AG20443 (cell line): ENCODE measurements at regions not wholly inside any gene's neighbourhood (a gene's known extent, or its start where the extent isn't known, plus 50 kb on each side); places are given as distances from the start of the nearest gene placed in this dataset.

Source experiments
- DNase-seq: peaks from one replicate; pipeline ENCODE4 v3.0.0; 2012; ENCODE audit warnings: low spot score, mixed read lengths

DNA sequence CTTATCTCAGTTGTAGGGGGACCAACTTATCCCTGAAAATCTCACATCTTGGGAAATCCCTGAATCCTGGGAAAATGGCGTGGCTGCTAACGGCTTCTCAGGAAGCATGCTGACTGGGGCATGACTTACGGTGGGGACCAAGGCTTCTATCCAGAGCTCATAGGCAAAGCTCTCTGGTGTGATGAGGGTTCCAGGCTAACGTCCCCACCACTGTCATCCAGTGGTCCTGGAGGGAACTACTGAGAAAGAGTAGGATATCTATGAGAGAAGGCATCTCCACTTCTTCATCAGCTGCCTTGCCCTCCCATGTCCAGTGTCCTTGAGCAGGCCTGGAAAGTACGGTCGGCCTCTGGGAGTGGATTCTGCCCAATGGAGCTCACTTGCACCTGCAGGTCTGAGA lies 210.4 kb upstream of the B3GAT1 start:
- no peak for DNase-seq

GRCh38 chr11:134617360-134617759 lies 205.3 kb upstream of the B3GAT1 start:
- DNase-seq: no peak

DNA sequence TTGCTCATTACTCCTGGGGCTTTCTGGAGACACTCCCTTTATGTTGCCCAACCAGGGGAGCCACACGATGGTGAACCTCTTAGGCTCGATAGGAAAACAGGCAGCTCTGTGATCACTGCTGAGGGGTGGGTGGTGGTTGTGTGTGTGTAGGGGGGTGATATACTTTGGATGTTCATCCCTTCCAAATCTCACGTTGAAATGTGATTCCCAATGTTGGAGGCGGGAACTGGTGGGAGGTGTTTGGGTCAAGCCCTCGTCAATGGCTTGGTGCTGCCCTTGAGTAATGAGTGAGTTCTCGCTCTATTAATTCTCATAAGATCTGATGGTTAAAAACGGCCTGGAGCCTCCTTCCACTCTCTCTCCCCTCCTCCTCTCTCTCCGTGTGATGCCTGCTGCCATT lies 204.0 kb upstream of the B3GAT1 start:
- no peak for DNase-seq

GRCh38 chr11:134615041-134615615 lies 203.1 kb upstream of the B3GAT1 start:
- no peak for DNase-seq

DNA sequence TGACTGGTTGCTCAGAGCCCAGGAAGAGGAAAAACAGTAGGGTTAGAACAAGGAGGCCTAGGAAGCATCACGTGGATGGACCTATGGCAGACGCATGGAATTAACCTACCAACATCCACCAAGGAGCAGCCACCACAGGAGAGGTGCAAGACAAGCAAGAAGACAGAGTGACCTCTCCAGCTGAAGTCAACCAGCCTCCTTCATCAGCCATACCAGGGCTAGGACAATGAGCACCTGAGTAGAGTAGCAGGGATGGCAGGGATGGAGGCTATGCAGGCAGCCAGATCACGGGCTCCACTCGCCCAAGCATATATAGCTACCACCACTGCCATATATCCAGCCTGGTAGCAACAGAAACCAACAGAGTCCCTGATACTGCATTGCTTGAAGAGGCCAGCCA lies 202.1 kb upstream of the B3GAT1 start:
- DNase-seq: no peak

DNA sequence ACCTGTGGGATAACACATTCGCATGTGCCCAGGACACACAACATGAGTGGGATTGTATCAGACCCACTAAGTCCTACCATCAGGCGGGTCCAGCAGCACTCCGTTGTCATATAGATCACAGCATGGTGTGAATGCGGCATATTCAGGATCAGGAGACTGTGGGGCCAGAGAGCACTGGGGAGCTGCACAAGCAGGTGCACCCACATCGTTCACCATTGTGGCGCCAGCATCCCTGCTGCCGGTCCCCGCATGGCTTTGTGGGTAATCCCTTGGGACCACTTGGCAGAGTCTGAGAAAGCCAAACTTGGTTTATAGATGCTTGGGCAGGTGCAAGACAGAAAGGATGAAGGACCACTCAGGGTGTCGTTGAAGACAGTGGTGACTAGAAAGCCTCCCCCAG lies 201.6 kb upstream of the B3GAT1 start:
- DNase-seq: no peak

- DNase-seq: no peak
Observed at GRCh38 chr11:134612140-134613030, 200.3 kb upstream of the B3GAT1 start.

- DNase-seq: no peak
Observed at GRCh38 chr11:134611537-134611936, 199.5 kb upstream of the B3GAT1 start.

DNA sequence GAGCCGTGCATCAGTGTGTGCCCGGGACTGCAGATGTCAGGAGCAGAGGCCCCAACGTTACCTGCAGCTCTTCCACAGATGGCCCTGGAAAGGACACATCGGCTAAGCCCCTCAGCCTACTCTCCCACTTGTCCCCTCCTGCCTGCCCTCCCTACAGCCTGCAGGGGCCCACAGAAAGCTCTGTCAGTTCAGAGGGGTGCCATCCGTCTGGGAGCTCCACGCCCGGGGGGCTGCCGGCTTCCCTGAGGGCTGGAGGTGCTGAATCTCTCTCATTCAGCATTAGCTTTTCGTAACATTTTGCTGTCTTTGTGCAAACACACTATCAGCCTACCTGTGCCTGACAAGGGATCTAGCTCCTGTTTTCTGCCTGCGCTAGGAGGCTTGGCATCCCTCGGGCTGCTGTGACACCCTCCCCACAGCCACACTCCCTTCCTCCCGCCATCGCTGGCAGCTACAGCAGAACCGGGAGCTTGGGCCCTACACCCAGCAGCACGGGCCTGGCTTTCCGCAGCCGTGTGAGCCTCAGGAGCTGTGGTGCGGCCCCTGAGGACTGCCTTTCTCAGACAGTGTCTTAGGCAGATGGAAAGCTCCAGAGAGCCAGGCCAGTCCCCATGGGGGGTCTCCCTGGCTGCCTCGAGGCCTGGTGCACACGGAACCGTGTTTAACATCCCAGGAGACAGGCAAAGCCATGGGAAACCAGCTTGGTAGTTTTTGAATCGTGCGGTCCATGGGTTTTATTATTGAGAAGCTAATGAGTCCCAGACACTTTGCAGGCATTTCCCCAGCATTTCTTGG lies 198.3 kb upstream of the B3GAT1 start:
- no peak for DNase-seq

GRCh38 chr11:134609361-134610115 lies 197.5 kb upstream of the B3GAT1 start:
- no peak for DNase-seq

DNA sequence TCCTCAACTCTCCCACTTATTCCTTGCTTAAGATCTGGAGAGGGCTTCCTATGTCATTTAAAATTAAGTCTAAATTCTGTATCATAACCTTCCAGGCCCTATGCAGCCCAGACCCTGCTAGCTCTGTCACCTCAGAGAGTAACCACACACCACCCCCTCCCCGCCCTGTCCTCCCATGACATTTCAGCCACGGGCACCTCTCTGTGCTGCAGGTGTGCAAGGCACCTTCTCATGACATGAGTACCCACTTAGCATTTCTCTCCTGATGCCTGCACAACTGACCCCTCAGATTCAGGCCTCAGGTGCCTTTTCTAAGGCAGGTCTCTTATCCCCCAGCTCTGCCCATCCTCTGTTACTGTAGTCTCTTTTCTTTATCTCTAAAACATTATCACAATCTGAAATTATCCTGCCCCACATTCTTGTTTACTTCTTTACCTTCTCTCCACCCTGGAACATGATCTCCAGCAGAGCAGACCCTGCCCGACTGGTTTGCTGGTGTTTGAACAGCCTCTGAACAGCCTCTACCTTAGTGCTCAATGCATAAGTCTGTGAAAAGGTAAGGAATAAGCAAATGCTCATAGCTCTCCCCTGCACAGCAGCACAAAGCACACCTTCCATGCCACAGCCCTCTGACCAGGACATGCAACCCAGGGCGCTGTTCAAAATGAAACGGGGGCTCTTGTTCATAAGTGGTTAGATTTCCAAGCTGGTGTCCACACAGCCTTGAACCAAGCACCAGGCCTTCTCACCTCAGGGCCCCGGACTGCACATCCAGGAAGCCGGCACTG lies 196.1 kb upstream of the B3GAT1 start:
- DNase-seq: no peak

DNA sequence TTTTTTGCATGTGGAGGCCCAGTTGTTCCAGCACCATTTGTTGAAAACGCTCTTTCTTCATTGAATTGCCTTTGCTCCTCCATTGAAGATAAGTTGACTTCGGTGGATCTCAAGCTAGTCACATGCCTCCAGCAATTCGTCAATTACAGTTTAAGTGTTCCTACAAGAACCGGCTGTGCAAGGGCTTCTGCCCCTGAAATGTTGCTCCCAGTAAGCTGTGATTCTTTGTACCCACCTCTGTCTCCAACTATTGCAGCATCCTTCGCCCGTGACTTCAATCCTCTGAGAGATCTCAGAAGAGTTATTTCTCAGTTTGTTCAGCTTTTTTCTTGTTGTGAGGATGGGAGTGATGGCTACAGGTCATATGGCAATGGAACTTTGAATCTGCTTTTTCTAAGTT lies 194.2 kb upstream of the B3GAT1 start:
- DNase-seq: no peak

GRCh38 chr11:134604886-134605285 lies 192.8 kb upstream of the B3GAT1 start:
- DNase-seq: no peak

GRCh38 chr11:134599299-134599771 lies 187.3 kb upstream of the B3GAT1 start:
- DNase-seq: no peak

DNA sequence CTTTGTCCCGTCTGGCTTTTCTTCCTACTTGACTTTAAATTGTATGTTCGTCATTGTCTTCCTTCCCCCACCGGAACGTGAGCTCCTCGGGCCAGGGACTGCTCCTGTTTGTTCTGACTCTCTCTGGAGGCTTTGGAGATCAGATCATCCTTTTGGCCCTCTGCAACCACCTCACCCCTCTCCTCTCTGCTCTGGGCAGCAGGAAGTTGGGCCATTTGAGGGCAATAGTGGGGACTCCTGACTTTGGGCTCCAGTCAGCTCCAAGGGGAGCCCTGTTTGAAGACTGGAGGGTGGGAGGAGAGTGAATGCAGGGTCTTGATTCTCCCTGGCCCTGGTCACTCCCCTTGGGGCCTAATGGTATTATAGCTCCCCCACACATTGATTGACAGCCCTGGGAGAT lies 186.3 kb upstream of the B3GAT1 start:
- DNase-seq: no peak

GRCh38 chr11:134597452-134597851 lies 185.4 kb upstream of the B3GAT1 start:
- no peak for DNase-seq

- DNase-seq: no peak
Observed at GRCh38 chr11:134596404-134596803, 184.4 kb upstream of the B3GAT1 start.

GRCh38 chr11:134592391-134592990 lies 180.4 kb upstream of the B3GAT1 start:
- no peak for DNase-seq

DNA sequence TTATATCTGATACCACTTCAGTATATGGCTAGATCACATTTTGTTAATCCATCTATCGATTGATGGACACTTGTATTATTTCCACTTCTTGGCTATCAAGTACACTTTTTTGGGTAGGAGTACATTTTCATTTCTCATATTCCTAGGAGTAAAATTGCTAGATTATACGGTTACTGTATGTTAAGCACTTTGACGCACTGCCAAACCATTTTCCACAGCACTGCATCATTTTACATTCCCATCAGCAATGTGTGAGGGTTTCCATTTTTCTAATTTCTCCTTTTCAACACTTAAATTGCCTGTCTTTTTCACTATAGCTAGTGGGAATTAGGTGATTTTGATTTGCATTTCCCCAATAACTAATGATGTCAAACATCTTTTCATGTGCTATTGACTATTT lies 179.3 kb upstream of the B3GAT1 start:
- no peak for DNase-seq

GRCh38 chr11:134589129-134589528 lies 177.1 kb upstream of the B3GAT1 start:
- no peak for DNase-seq
